ENCODE measurements at regions not wholly inside any gene's neighbourhood (a gene's known extent, or its start where the extent isn't known, plus 50 kb on each side); places are given as distances from the start of the nearest gene placed in this dataset.

- Histone ChIP-seq H3K36me3 (no peaks in the 10 kb centered on the region), H3K4me3 (no peak overlapping the region), H3K27me3 (no peaks in the 10 kb centered on the region), H3K9me3 (no peaks in the 10 kb centered on the region), H3K4me1 (no peaks in the 10 kb centered on the region), H3K27ac (no peak overlapping the region)
- intact Hi-C loops (cut with DNase I) = no loop called here
- DNase-seq (ENCODE audit: low spot score in 2 of 2) = no peak
- TF ChIP-seq CTCF (IDR thresholded peaks at IDR 0.05) = no peak
These were observed 327.2 kb upstream of the NREP start for GRCh38 chr5:112084149-112084548.

DNA sequence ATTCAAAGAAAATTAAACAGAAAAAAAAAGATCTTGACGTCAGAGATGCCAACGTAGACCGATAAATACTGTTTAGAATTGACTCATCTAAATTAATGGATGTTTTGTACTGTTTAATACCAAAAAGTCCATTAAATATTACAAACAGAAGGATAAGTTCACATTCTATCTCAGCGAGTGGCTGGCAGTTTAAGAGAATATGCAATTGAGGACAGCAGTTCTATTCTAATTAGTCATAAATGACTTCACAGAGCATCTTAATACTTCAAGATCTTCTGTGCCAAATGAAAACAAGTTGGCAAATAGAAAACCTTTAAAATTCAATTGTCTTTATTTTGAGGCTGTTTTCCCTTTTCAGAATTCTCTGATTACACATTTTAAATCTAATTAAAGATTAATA is 326.6 kb upstream of the NREP start:
- no peaks in the 10 kb centered on the region for H3K4me1 ChIP-seq
- no peaks in the 10 kb centered on the region for H3K36me3 ChIP-seq
- no peak overlapping the region for H3K27ac ChIP-seq
- no peaks in the 10 kb centered on the region for H3K27me3 ChIP-seq
- no peak for TF ChIP-seq CTCF (IDR thresholded peaks at IDR 0.05)
- no peak overlapping the region for H3K4me3 ChIP-seq
- no peak for DNase-seq (ENCODE audit: low spot score in 2 of 2)
- H3K9me3 ChIP-seq = no peaks in the 10 kb centered on the region
- intact Hi-C loops (cut with DNase I) = no loop called here

DNA sequence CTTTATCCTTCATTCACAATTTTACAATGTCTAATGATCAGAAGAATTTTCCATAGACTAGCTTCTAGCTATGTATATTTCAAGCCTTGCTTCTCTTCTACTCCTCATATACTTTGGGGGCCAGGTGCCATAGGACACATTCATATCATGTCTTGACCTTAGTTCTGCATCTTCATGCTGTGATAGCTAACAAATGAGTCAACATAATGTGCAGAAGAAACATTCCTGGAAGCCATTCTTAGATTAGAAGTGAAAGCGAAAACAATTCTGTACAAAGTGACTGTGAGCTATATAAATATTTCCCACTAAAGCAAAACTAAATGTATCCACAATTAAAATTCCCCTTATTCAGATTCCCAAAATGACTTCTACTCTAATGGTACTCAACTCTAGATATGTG is 320.2 kb upstream of the NREP start:
- Histone ChIP-seq H3K27ac (no peak overlapping the region), H3K9me3 (no peaks in the 10 kb centered on the region), H3K4me1 (no peaks in the 10 kb centered on the region), H3K27me3 (no peaks in the 10 kb centered on the region), H3K36me3 (no peaks in the 10 kb centered on the region), H3K4me3 (no peak overlapping the region)
- no peak for DNase-seq (ENCODE audit: low spot score in 2 of 2)
- no peak for TF ChIP-seq CTCF (IDR thresholded peaks at IDR 0.05)
- intact Hi-C loops (cut with DNase I) = no loop called here

GRCh38 chr5:112070022-112070421 is 313.0 kb upstream of the NREP start:
- Histone ChIP-seq H3K27me3 (no peaks in the 10 kb centered on the region), H3K4me1 (no peaks in the 10 kb centered on the region), H3K4me3 (no peak overlapping the region), H3K9me3 (no peaks in the 10 kb centered on the region), H3K27ac (no peak overlapping the region), H3K36me3 (no peaks in the 10 kb centered on the region)
- intact Hi-C loops (cut with DNase I) = no loop called here
- DNase-seq (ENCODE audit: low spot score in 2 of 2) = no peak
- TF ChIP-seq CTCF (IDR thresholded peaks at IDR 0.05) = no peak

DNA sequence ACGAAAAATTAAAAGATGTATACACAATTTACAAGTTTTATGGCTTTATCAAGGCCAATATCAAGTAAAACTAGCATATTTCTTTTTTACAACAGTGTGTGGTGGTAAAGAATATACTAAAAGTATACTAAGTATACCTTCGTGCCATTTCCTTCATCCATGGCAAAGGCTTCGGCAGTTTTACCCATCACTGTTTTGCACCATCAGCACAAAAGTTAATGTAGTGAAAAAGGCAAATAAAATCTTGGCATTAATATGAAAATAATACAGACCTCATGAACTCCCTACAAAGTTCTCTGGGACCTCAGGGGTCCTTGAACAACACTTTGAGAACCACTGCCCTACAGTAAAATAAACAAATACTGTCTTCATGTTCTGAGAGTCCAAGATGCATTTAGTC is 312.3 kb upstream of the NREP start:
- Histone ChIP-seq H3K4me3 (no peak overlapping the region), H3K36me3 (no peaks in the 10 kb centered on the region), H3K27ac (no peak overlapping the region), H3K27me3 (no peaks in the 10 kb centered on the region), H3K4me1 (no peaks in the 10 kb centered on the region), H3K9me3 (no peaks in the 10 kb centered on the region)
- DNase-seq (ENCODE audit: low spot score in 2 of 2) = no peak
- no peak for TF ChIP-seq CTCF (IDR thresholded peaks at IDR 0.05)
- intact Hi-C loops (cut with DNase I) = no loop called here

GRCh38 chr5:112068593-112068992 is 311.6 kb upstream of the NREP start:
- no peak for TF ChIP-seq CTCF (IDR thresholded peaks at IDR 0.05)
- no peaks in the 10 kb centered on the region for H3K36me3 ChIP-seq
- H3K9me3 ChIP-seq = no peaks in the 10 kb centered on the region
- no peaks in the 10 kb centered on the region for H3K27me3 ChIP-seq
- no peak overlapping the region for H3K27ac ChIP-seq
- DNase-seq (ENCODE audit: low spot score in 2 of 2) = no peak
- H3K4me1 ChIP-seq = no peaks in the 10 kb centered on the region
- intact Hi-C loops (cut with DNase I) = no loop called here
- H3K4me3 ChIP-seq = no peak overlapping the region

All from ascending aorta (tissue), 2 donors.